GM18502 (cell line): ENCODE measurements at regions not wholly inside any gene's neighbourhood (a gene's known extent, or its start where the extent isn't known, plus 50 kb on each side); places are given as distances from the start of the nearest gene placed in this dataset.

Source experiments
- ATAC-seq: cut with Tn5 transposase; IDR thresholded peaks from one replicate; pipeline ENCODE4 v1.9.1; 2021; ENCODE audit warnings: mild to moderate bottlenecking; ENCODE audit not compliant: unreplicated experiment, poor library complexity

GRCh38 chr11:115918576-115918975 is 414.4 kb upstream of the CADM1 start:
- no peak for ATAC-seq

GRCh38 chr11:115916608-115917007 is 412.4 kb upstream of the CADM1 start:
- ATAC-seq = no peak

- peak; percentile 70 for ATAC-seq
Measured at GRCh38 chr11:115912484-115912945, 408.3 kb upstream of the CADM1 start.

- ATAC-seq = no peak
Measured at GRCh38 chr11:115911613-115912346, 407.6 kb upstream of the CADM1 start.

GRCh38 chr11:115910379-115910778 is 406.2 kb upstream of the CADM1 start:
- ATAC-seq = no peak

GRCh38 chr11:115906171-115906570 is 402.0 kb upstream of the CADM1 start:
- no peak for ATAC-seq

GRCh38 chr11:115905341-115906000 is 401.3 kb upstream of the CADM1 start:
- ATAC-seq = no peak

- no peak for ATAC-seq
Measured at GRCh38 chr11:115903179-115903578, 399.0 kb upstream of the CADM1 start.

GRCh38 chr11:115901069-115901468 is 396.9 kb upstream of the CADM1 start:
- no peak for ATAC-seq

GRCh38 chr11:115900111-115900510 is 395.9 kb upstream of the CADM1 start:
- no peak for ATAC-seq

GRCh38 chr11:115897707-115898106 is 393.5 kb upstream of the CADM1 start:
- no peak for ATAC-seq

- no peak for ATAC-seq
Measured at GRCh38 chr11:115896084-115896483, 391.9 kb upstream of the CADM1 start.

- no peak for ATAC-seq
Measured at GRCh38 chr11:115895594-115895993, 391.4 kb upstream of the CADM1 start.

- ATAC-seq = no peak
Measured at GRCh38 chr11:115894176-115894575, 390.0 kb upstream of the CADM1 start.

GRCh38 chr11:115893461-115894099 is 389.4 kb upstream of the CADM1 start:
- no peak for ATAC-seq

- no peak for ATAC-seq
Measured at GRCh38 chr11:115892016-115892415, 387.8 kb upstream of the CADM1 start.

- ATAC-seq = no peak
Measured at GRCh38 chr11:115891581-115891980, 387.4 kb upstream of the CADM1 start.

- no peak for ATAC-seq
Measured at GRCh38 chr11:115890500-115890899, 386.3 kb upstream of the CADM1 start.

GRCh38 chr11:115889712-115890111 is 385.5 kb upstream of the CADM1 start:
- no peak for ATAC-seq

- ATAC-seq = no peak
Measured at GRCh38 chr11:115887727-115888126, 383.5 kb upstream of the CADM1 start.

GRCh38 chr11:115887316-115887715 is 383.1 kb upstream of the CADM1 start:
- ATAC-seq = no peak

- ATAC-seq = no peak
Measured at GRCh38 chr11:115886422-115886733, 382.2 kb upstream of the CADM1 start.
